OCI-LY1 (cell line): ENCODE measurements at regions not wholly inside any gene's neighbourhood (a gene's known extent, or its start where the extent isn't known, plus 50 kb on each side); places are given as distances from the start of the nearest gene placed in this dataset.
"Not testable (repeated sequence)": the region's sequence is repeated elsewhere in the genome, so short reads cannot be mapped to it uniquely, and the experiment has no call there.

ENCODE experiments used
- H2AFZ ChIP-seq: fragments of 200-600 bp; sonication (generic), shearing (Covaris generic); 2 replicates; pipeline ENCODE4 v1.6.0; 2014; ENCODE audit warnings: antibody characterized with exemption, mild to moderate bottlenecking, low read length
- H3F3A ChIP-seq: fragments of 200-600 bp; sonication (generic), shearing (Covaris generic); 2 replicates; pipeline ENCODE4 v1.6.0; 2014; ENCODE audit warnings: mild to moderate bottlenecking, antibody characterized with exemption, low read length, moderate library complexity; ENCODE audit not compliant: insufficient read depth
- H3K27ac ChIP-seq: fragments of 200-600 bp; sonication (generic); 2 replicates; pipeline ENCODE4 v1.5.1; 2014; ENCODE audit warnings: low read length, mixed run types, mild to moderate bottlenecking, low read depth; ENCODE audit not compliant: poor library complexity, severe bottlenecking
- H3K27me3 ChIP-seq: fragments of 200-600 bp; sonication (generic); 2 replicates; pipeline ENCODE4 v1.6.0; 2014; ENCODE audit warnings: antibody characterized with exemption, mild to moderate bottlenecking, low read length, moderate library complexity; ENCODE audit not compliant: insufficient read depth
- H3K36me3 ChIP-seq: fragments of 200-600 bp; sonication (generic); 2 replicates; pipeline ENCODE4 v1.6.1; 2014; ENCODE audit warnings: mild to moderate bottlenecking, antibody characterized with exemption, low read length, moderate library complexity, mixed read lengths; ENCODE audit not compliant: insufficient read depth
- H3K4me1 ChIP-seq: fragments of 200-600 bp; sonication (generic); 2 replicates; pipeline ENCODE4 v1.5.1; 2014; ENCODE audit warnings: mild to moderate bottlenecking, low read length, moderate library complexity; ENCODE audit not compliant: insufficient read depth, severe bottlenecking
- H3K4me2 ChIP-seq: fragments of 200-600 bp; sonication (generic), shearing (Covaris generic); 2 replicates; pipeline ENCODE4 v1.6.1; 2014; ENCODE audit warnings: low read length
- H3K4me3 ChIP-seq: fragments of 200-600 bp; sonication (generic); 2 replicates; pipeline ENCODE4 v1.5.1; 2014; ENCODE audit warnings: low read length, low read depth, mild to moderate bottlenecking, mixed read lengths; ENCODE audit not compliant: poor library complexity, severe bottlenecking
- H3K79me2 ChIP-seq: fragments of 200-600 bp; shearing (Covaris generic); 2 replicates; pipeline ENCODE4 v1.6.1; 2016; ENCODE audit warnings: mixed run types, low read length, mixed read lengths; ENCODE audit not compliant: insufficient read depth
- H3K9ac ChIP-seq: fragments of 200-600 bp; sonication (generic), shearing (Covaris generic); 2 replicates; pipeline ENCODE4 v1.6.1; 2014; ENCODE audit warnings: mild to moderate bottlenecking, low read length, mixed read lengths
- H3K9me2 ChIP-seq: fragments of 200-600 bp; sonication (generic), shearing (Covaris generic); 2 replicates; pipeline ENCODE4 v1.6.1; 2014; ENCODE audit warnings: low read depth, mild to moderate bottlenecking, low read length, mixed read lengths
- H3K9me3 ChIP-seq: fragments of 200-600 bp; shearing (Covaris generic); 2 replicates; pipeline ENCODE4 v1.6.1; 2014; ENCODE audit warnings: low read length, mixed read lengths
- H4K20me1 ChIP-seq: fragments of 200-600 bp; sonication (generic), shearing (Covaris generic); 2 replicates; pipeline ENCODE4 v1.6.0; 2016; ENCODE audit warnings: mild to moderate bottlenecking, low read length; ENCODE audit not compliant: insufficient read depth
- EZH2 ChIP-seq: fragments of 200-600 bp; sonication (generic), shearing (Covaris generic); IDR thresholded peaks from 2 replicates; pipeline ENCODE4 v1.8.0; 2017; ENCODE audit warnings: borderline replicate concordance, mixed run types, mild to moderate bottlenecking, antibody characterized with exemption, low read length, moderate library complexity, mixed read lengths
- TF ChIP-seq, protein P1 (sequence below): fragments of 200-600 bp; sonication (generic), shearing (Covaris generic); IDR thresholded peaks from 2 replicates; pipeline ENCODE4 v1.5.1; 2017; ENCODE audit warnings: mild to moderate bottlenecking, antibody characterized with exemption, low read length, moderate library complexity, mixed read lengths

DNA sequence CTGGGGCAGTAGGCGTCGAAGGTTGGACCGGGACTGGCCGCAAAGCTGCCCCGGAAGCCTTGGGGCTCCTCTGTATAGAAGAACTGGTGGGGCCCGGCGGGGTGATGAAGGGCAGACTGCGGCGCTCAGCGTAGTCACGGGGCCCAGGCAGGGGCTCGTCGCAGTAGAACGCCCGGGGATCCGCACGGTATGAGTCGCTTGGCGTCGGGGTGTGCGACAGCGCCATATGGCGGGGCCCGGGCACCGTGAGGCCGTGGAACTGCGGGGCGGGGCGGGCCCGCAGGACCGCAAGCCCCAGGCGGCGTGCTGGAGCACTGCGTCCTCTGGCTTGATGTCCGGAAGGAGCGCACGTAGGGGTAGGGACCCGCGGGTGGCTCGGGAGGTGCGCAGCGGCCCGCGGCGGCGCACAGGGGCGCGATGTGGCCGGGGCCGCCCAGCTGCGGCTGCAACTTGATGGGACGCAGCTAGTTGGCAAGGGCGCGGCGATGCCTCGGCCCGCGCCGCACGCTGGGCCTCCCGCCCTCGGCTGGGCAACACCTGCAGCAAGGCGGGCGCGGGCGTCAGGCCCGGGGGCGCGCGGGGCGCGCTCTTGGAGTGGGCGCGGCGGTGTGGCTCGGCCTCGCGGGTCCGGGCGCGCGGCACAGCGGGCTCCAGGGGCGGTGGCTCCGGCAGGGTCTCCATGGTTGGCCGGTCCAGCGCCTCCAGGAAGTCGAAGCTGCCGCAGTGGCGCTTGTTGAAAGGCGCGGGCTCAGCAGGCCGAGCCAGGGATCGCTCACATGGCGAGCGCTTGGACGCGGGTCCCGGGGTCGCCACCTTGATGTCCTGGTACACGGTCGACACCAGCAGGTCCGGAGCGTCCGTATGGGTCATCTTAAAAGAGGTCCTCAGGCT lies 251.4 kb downstream of the ANKRD30B start:
- no peak overlapping the region for H3K4me3 ChIP-seq

DNA sequence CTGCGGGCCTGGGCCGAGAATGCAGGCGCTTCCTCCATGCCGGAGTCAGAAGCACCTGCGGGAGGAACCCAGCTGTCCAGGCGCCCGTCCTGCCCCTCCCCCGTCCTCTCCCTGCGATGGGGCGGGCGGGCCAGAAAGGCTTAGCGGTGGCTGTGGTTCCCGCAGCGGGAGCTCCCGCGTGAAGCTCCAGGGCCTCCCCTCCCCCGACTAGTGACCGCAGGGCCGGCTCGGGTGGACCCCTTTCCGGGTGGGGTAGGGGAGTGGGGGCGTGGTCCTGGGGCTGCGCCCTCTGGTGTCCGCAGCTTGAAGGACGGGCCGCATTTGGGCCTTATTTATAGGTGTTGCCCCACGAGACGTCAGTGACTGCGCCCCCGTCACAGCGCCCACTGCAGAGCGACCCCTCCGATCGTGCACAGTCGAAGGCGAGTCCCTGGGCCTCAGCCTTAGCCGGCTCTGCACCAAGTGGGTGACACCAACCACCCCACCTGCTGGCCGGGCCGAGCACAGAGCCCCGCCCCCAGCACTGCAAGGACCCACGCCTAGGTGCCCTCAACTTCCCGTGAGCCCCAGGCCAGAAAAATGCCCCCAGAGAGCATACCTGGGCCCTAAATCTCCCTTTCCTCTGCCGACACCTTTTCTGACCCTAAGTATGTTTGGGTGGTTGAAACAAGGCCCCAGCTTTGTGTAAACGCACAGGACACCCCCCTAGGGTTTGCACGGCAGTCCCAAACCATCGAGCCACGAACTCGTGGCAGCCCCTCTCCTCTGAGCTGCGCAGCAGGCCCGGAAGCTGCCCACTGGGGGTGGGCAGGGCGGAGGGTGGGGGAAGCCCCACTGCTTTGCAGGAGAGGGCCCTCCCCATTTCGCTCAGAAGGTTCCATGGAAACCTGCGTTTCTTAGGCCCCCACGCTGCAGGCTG lies 252.4 kb downstream of the ANKRD30B start:
- not testable (repeated sequence) for H3K36me3 ChIP-seq, H3F3A ChIP-seq, H3K4me1 ChIP-seq, H3K9me2 ChIP-seq, H3K9me3 ChIP-seq, H3K79me2 ChIP-seq, H3K27me3 ChIP-seq, H3K4me2 ChIP-seq, H3K27ac ChIP-seq, H4K20me1 ChIP-seq, H3K4me3 ChIP-seq, H2AFZ ChIP-seq, H3K9ac ChIP-seq

More for the DNA sequence above, 251.4 kb downstream of the ANKRD30B start:
- Histone ChIP-seq H3K4me2 (no peak overlapping the region), H3K27me3 (no peaks in the 10 kb centered on the region), H3K4me1 (no peaks in the 10 kb centered on the region), H3K9ac (no peak overlapping the region), H3K27ac (no peak overlapping the region), H3K9me3 (no peaks in the 10 kb centered on the region), H4K20me1 (no peaks in the 10 kb centered on the region), H3F3A (no peaks in the 10 kb centered on the region), H3K79me2 (no peaks in the 10 kb centered on the region), H3K36me3 (no peaks in the 10 kb centered on the region), H3K9me2 (no peaks in the 10 kb centered on the region), H2AFZ (no peak overlapping the region)
- TF ChIP-seq, protein P1, sequence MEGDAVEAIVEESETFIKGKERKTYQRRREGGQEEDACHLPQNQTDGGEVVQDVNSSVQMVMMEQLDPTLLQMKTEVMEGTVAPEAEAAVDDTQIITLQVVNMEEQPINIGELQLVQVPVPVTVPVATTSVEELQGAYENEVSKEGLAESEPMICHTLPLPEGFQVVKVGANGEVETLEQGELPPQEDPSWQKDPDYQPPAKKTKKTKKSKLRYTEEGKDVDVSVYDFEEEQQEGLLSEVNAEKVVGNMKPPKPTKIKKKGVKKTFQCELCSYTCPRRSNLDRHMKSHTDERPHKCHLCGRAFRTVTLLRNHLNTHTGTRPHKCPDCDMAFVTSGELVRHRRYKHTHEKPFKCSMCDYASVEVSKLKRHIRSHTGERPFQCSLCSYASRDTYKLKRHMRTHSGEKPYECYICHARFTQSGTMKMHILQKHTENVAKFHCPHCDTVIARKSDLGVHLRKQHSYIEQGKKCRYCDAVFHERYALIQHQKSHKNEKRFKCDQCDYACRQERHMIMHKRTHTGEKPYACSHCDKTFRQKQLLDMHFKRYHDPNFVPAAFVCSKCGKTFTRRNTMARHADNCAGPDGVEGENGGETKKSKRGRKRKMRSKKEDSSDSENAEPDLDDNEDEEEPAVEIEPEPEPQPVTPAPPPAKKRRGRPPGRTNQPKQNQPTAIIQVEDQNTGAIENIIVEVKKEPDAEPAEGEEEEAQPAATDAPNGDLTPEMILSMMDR = no peak
- no peak for TF ChIP-seq EZH2

DNA sequence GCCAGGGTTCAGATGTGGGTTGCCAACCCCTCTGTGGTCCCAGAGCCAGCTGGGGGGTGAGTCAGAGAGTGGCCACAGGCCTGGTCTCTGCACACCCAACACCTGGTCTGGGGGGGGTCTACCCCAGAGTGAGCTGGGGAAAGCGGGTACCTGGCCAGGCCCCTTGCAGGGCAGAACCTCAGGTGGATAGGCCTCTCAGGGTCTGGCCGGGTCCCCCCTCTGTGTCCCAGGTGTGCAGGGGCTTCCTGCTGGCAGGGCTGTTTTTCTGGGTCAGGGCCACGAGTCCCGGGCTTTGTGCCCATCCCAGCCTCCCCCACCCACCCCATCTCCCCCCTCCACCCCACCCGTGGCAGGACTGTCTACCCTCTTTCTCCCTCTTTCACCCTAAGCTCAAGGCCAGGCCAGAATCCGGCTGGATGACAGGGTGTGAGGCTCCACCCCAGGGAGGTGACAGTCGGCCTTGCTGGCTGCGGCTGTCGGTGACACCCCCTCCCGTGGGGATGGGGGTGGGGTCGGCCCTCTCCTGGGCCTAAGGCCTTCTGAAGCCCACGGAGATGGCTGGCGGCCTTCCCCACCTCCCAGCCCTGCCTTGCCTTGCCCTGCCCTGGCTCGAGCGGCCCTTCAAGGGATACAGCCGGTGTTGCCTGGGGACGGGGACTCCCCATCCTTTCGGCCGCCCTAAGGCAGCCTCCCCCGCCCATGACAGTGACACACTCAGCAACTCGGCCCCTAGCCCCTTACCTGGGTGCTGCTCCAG lies 253.2 kb downstream of the ANKRD30B start:
- H3K27me3 ChIP-seq, H2AFZ ChIP-seq, H3K27ac ChIP-seq, H3K36me3 ChIP-seq, H3K9me3 ChIP-seq, H3K4me1 ChIP-seq, H3F3A ChIP-seq, H3K4me2 ChIP-seq, H3K4me3 ChIP-seq, H3K9me2 ChIP-seq, H3K79me2 ChIP-seq, H4K20me1 ChIP-seq, H3K9ac ChIP-seq: not testable (repeated sequence)

DNA sequence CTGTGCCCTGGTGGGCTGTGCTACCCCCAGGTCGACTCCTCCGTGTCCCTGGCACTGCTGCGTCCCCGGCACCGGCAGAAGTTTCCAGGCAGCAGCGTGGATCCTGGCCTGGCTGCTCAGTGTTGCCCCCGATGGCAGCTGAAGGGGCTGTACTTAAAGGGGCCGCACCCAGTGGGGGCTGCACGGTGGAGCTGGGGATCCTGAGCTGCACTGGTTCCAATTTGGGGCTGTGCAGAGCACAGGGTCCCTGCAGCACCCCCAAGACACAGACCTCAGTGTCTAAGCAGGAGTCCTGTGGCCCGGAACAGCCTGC lies 253.8 kb downstream of the ANKRD30B start:
- not testable (repeated sequence) for H3K27ac ChIP-seq, H4K20me1 ChIP-seq, H3K9ac ChIP-seq, H3K9me3 ChIP-seq, H3F3A ChIP-seq, H3K4me1 ChIP-seq, H3K9me2 ChIP-seq, H3K27me3 ChIP-seq, H3K36me3 ChIP-seq, H3K4me3 ChIP-seq, H3K79me2 ChIP-seq, H2AFZ ChIP-seq, H3K4me2 ChIP-seq

DNA sequence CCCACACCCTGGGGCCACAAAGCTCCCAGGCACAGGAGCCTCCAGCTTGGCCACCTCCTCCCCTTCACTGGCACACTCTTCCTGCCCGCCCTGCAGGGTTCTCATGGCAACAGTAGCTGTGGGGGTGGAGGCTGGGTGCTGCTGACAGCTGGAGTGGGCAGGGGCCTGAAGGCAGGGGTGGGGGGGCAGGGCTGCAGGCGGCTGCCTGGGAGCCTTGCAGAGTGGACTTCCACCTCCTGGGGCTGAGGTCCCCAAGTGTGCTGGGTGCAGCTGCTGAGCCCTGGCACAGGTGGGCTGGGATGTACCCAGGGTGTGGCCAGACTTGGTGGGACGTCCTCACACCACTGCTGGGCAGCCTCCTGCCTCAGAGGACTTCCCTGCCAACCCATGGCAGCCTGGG lies 254.8 kb downstream of the ANKRD30B start:
- H3K4me3 ChIP-seq, H3K4me1 ChIP-seq, H3K9ac ChIP-seq, H2AFZ ChIP-seq, H3K27ac ChIP-seq, H3K9me3 ChIP-seq, H4K20me1 ChIP-seq, H3K36me3 ChIP-seq, H3K4me2 ChIP-seq, H3F3A ChIP-seq, H3K27me3 ChIP-seq, H3K79me2 ChIP-seq, H3K9me2 ChIP-seq: not testable (repeated sequence)

DNA sequence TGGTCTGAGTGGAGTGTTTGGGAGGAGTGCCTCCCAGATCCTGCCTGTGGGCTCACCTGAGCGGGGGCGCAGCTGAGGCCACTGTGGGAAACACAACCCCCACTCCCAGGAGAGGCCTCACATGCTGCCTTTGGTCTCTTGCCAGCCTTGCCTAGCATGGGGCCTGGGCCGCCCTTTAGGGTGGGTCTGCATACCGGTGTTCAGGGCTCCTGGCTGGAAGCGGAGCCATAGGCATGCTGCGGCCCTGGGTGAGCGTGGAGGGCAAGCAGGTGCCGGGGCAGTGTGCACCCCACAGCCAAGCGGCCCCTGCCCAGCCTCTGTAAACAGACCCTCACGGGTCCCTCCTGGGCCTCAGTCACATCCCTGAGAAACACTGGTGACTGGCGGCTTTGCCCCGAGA lies 255.3 kb downstream of the ANKRD30B start:
- H3K9me3 ChIP-seq, H2AFZ ChIP-seq, H3K79me2 ChIP-seq, H3K9me2 ChIP-seq, H3K9ac ChIP-seq, H3K27me3 ChIP-seq, H3K36me3 ChIP-seq, H3K4me2 ChIP-seq, H3F3A ChIP-seq, H3K4me1 ChIP-seq, H3K27ac ChIP-seq, H3K4me3 ChIP-seq, H4K20me1 ChIP-seq: not testable (repeated sequence)
